Left renal pelvis (tissue), 4 donors: ENCODE measurements at regions not wholly inside any gene's neighbourhood (a gene's known extent, or its start where the extent isn't known, plus 50 kb on each side); places are given as distances from the start of the nearest gene placed in this dataset.
"Not testable (repeated sequence)": the region's sequence is repeated elsewhere in the genome, so short reads cannot be mapped to it uniquely, and the experiment has no call there.

Experiments
- DNase-seq, 4 donors: peaks; one replicate each; pipeline ENCODE4 v3.0.0-alpha.2; 2013; ENCODE audit warnings: low read depth in 4 of 4, low spot score in 3 of 4

DNA sequence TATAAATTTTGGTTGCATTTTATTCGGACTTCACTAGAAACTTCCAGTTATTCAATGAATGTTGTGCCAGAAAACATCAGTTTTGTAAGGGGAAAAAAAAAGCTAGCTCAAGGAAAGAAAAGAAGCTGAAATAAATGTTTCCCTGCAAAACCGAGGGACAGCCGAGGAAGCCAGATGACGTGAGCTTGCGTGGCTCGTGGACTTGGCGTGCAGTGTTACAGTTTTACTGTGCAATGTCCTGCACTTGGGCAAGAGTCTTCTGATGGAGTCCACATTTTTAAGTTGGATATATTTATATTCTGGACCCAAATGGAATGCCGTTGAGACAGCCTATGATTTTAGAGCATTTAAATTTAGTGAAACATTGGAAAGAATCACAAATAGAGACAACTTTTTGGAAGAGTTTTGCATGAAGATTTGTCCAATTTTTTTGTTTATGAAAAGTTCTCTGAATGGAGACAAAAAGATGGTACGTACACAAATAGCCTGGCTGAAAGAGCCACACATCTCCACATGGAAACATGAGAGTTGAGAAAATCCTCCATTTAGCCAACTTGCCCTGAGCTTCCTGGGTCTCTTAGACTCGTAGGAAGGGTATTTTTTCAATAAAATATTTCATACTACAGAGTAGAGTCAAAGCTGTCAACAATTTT is 210.5 kb downstream of the BANP start:
- not testable (repeated sequence) for DNase-seq

DNA sequence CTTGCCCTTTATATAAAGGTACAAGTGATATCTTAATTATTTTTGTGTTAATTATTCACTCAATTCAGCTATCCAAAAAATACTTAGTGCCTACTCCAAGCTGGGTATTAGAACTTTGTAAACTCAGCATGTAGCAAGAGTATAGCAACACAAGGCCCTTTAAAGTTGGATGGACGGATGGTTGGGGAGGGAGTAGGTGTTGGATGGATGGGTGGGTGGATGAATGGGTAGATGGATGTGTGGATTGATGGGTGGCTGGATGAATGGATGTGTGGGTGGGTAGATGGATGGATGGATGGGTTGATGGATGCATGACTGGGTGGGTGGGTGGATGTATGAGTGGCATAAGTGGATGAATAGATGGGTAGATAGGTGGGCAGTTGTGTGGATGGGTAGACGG is 211.5 kb downstream of the BANP start:
- DNase-seq: not testable (repeated sequence)

DNA sequence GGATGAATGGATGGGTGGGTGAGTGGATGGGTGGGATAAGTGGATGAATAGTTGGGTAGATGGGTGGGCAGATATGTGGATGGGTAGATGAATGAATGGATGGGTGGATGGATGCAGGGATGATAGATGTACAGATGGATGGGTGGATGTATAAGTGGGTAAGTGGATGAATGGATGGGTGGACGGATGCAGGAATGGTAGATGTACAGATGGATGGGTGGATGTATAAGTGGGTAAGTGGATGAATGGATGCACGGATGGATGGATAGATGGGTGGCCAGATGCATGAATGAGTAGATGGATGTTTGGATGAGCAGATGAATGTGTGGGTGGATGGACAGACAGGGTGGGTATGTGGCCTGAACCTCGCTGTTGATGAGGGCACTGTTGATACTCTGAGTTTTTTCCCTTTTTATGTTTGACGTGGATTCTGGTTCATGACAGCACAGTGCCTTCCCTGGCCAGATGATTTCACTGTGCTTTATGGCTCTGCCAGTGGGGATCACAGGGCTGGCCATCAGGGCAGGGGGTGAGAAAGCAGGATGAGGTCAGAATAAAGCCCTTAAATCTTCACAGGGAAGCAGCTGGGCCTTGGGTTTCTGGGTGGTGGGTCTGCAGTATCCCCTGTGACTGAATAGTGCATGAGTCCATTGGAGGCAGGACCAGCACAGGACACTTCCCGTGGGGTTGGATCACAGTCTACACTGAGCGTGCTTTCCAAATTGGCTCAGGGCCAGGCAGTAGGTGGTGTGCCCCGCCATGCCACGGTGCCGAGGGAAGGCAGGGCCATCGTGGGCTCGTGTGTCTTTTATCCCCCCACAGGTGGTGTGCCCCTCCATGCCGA is 213.2 kb downstream of the BANP start:
- DNase-seq: not testable (repeated sequence)

DNA sequence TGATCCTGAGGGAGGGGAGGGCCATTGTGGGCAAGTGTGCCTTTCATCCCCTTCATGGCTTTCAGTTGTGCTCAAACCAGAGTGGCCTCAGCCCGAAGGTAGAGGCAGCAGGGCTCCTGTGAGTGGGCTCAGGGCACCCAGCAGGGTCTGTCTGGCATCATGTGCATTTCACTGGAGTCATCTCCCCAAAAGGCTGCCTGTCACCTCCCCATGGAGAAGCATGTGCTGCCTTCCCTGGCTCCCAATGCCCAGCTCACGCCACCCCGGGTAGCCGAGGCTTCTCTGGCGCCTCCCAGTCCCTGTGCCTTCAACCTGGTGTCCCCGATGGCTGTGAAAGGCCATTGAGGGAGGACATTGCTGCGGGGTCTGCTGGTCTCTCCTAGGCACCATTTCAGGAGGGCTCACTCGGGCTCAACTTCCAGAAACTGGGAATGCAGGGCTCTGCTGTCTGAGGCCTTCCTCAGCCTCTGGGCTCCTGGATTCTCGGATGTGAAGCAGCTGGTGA is 213.9 kb downstream of the BANP start:
- not testable (repeated sequence) for DNase-seq

DNA sequence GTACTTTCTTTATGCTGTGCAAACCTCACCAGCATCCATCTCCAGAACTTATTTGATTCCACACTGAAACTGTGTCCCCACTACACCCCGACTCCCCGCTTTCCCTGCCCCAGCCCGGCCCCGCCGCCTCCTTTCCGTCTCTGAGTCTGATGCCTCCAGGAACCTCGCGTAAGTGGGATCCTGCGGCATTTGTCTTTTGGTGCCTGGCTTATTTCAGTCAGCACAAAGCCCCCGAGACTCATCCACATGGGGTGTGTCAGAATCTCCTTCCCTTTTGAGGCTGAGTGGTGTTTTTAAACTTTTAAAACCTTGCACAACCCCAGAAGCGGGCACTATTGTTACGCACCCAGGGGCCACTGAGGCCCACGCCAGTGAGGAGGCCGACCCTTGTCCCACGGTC is 214.4 kb downstream of the BANP start:
- not testable (repeated sequence) for DNase-seq

DNA sequence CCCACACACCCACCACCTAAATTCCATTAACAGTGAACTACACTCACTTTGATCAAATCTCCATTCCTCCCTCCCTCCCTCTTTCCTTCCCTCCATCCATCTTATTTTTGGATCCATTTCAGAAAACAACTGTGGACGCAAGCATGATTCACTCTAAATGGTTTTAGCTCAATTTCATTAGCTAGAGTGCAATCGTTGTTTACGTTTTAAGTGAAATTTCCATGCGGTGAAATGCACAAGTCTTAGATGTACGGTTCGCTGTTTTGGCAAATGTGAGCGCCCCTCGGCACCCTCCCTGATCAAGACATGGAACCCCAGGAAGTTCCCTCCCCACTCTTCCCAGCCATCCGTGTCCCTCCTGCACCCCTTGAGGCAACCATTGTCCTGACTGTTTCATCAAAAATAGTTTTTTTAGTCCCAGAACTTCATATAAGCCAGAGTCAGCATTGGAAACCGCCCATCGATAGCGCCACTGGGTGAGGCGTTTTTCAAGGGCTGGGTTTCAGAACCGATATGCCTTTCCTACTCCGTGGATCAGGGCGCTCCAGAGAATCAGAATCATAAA is 215.1 kb downstream of the BANP start:
- not testable (repeated sequence) for DNase-seq

DNA sequence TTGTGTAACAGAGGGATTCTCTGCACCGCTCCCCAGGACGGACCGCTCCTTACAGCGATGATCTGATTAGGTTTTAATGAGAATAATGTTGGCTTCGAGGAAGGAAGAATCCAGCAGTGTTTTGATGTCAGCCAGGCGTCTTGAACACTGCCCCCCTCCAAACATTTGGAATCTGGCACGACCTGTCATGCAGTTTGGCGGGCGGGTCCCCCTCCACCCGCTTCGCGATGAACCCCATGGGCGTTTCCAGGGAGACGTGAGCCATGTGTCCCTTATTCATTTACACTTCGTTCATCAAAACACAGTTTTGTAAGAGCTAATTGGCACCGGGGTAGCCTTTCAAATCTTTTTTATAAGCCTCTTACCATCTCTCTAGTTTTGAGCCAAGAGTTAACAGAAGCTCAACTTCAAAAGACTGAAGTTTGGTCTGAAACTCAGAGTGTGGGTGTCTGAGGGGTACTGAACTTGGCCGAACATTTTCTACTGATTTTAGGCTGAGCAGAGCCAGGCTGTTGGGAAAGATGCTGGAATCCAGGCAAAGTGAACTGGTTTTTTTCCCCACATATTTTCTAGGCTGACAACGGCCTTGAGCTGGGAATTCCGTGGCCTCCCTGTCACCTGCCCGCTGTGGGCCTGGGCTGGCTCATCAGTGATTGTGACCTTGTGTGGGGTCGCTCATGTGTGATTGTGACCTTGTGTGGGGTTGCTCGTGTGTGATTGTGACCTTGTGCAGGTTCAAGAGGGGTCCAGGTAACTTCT is 214.8 kb upstream of the ZNF469 start:
- DNase-seq: not testable (repeated sequence)

DNA sequence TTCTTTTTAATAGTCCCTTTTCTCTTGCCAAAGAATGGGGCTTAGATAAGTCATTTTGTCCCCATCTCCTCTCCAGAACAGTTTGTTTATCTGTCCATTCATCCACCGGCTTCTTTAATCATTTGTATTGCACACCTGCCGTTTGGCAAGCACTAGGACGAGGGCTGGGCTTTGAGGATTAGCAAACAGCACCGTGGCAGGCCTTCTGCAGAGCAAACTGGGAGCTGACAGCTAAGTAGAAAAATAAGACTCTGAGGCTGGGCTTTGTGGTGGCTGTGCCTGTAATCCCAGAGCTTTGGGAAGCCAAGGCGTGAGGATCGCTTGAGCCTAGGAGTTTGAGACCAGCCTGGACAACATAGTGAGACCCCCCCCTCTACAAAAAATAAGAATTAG is 214.2 kb upstream of the ZNF469 start:
- not testable (repeated sequence) for DNase-seq

DNA sequence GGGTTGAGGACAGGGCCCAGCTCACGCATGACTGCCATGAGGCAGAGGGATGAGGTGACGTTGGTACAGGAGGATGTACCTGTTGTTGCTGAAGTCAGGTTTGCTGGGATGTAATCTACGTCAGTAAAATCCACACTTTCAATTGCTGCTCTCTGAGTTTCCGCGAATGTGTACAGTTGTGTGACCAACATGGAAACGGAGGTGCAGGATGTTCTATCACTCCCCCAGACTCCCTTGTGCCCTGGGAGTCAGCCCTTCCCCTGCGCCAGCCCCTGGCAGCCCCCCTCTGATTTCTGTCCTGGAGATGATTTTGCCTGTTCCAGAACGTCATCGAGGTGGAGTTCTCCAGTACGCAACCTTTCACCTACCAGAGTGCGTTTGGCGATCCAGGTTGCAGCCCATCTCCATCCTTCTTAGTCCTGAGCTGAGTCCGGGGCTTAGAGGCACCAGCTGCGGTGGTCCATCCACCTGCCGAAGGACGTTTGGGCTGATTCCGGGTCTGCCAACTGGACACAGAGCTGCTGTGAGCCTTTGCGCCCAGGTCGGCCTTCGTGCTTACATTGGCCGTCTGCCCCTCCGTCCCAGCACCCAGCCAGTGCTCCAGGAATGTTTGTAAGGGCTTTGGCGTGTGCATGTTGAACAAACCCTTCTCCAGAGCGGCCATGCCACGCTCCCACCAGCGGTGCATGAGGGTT is 213.5 kb upstream of the ZNF469 start:
- DNase-seq: not testable (repeated sequence)

DNA sequence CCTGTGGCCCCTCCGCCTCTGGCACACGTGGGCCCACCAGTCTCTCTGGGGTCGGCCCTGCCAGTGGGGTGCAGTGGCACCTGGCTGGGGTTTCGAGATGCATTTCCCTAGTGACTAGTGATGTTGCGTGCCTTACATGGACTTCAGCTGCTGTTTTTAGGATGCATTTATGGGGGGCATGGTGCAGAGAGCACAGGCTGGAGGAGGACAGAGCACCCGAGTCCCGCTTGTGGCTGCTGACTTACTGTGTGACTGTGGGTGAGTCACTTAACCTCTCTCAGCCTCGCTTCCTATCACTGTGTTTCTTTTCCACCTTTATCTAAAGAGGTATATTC is 213.0 kb upstream of the ZNF469 start:
- DNase-seq: not testable (repeated sequence)

DNA sequence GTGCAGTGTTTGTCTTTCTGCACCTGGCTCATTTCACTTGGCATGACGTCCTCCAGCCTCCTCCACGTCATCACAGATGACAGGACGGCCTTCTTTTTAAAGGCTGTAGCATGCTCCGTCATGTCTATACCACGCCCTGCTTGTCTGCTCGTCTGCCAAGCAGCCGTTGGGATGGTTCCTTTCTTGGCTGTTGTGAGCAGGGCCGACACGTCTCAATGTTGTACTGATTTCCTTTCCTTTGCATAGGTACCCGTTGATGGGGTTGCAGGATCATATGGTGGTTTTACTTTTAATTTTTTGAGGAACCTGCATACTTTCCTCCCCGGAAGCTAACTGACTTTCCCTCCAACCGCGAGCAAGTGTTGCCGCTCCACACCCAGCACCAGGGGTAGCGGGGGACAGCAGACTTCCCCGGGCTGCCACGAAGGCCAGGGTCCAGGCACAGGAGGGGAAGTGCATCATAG is 212.2 kb upstream of the ZNF469 start:
- no peak for DNase-seq

DNA sequence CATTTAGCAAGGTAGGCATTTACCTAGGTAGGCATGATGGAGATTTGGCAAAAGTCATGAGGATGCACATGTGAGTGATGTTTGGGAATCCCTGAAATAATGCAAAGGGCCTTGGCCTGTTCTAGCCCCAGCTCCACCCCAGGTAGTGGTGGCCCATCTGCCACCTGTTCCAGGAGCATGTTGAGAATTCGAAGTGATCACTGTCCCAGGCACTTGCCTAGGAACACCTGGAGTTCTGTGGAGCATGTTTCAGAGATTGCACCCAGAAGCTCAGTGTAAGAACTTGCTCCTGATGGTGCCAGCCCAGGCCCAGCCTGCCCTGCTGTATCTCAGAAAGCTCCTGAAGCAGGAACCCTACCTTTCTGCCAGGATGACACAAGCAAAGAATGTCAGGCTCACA is 211.6 kb upstream of the ZNF469 start:
- not testable (repeated sequence) for DNase-seq

DNA sequence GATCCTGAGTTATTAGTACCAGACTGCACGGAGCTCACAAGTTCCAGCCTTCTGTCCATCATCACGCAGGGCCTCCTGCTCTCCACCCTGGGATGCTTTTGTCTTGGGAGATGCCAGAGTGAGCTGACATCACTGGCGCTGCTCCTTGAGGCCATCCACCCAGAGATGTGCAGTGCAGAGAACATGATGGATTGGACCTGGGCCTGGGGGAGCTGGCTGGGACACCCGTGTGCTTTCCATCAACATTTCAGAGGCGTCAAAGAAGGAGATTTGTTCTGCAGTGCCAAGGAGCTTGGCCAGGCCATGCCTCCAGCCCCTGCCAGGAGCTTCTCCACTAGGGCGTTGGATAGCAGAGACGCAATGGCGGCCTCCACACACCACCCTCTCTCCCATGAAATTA is 206.6 kb upstream of the ZNF469 start:
- not testable (repeated sequence) for DNase-seq

DNA sequence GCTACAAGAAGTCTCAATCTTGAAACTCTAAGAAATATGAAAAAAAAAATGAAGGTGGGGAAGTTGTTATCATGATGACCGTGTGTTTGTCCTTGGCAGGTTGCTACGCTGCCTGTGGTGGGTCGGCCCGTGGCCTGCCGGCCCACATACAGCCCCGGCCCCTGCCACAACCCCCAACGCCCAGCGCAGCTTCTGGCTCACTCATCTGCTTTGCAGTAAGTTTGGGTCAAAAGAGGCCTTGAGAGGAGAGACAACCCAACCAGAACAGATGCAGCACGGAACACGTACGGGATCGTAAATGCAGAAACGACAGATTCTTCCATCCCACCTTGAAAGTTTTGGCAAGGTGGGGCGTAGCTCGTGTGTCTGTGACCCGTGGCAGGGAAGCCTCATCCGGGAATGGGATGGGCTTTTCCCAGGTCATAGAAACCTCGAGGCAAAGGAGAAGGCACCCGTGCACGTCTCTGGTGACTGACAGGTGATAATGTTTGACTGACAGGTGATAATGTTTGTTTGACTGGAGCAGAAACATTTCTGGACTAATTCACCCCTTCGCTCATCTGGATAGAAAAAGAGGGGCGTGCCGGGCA is 206.1 kb upstream of the ZNF469 start:
- not testable (repeated sequence) for DNase-seq

DNA sequence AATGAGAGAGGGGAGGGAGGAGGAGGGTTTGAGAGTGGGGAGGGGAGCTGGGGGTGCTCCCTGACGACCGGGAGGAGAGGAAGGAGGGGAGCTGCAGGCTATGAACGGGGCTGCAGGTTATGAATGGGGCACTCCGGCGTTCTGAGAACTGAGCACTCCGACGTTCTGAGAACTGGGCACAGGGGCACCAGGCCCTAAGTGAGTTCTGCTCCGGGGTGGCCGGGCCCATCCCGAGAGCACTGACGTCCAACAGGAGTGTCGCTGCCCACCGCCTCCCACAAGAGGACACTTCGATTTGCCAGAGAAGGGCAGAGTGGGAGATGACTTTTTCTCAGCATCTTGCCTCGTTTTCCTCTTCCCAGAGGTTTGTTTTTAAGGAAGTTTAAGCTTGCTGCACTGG is 204.5 kb upstream of the ZNF469 start:
- DNase-seq: not testable (repeated sequence)

DNA sequence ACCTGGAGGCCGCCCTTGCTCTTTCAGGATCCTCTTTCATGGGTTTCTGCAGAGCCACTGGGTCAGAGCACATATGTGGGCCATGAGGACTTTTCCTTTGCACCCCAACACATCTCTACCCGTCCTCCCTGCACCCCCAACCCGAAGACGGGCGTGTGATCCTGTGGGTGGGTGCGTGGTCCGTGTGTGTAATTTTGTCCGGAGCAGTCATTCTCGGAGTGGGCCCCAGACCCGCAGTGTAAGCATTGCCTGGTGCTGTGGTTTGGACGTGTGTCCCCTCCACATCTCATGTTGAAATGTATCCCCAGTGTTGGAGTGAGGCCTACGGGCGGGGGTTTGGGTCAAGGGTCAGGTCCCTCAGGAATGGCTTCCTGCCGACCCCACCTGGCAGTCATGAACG is 203.9 kb upstream of the ZNF469 start:
- DNase-seq: not testable (repeated sequence)

DNA sequence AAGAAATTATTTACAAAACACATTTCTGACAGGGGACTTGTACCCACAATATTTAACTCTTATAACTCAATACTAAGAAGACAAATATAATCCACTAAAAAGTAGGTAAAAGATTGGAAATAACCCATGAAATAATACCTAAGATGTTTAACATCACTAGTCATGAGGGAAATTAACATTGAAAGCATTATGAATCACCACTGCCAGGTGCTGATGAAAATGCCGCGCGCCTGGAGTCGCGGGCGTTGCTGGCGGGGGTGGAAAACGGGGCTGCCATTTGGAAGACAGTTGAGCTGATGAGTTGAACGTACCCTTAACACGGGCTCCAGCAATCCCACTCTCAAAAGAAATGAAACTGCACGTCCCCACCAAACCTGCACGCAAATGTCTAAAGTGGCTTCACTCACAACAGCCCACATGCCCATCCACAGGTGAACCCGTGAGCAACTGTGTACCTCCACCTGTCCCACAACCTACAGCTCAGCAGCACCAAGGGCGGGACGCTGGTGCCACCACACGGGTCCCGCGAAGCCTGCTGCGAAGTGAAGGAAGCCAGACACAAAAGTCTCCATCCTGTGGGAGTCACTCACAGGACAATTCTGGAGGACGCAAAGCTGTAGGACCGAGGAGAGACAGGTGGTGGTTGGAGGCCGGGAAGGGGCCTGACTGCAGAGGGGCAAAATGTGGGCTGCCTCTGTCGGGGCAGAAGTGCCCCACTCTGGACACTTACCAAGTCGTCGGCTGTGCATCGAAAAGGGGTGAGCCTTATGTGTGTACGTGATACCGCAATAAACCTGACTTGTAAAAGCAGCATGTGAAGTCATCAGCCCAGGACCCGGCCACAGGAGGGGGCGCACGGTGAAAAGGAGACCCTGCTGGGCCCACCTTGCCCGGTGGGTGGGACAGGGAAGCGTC is 199.5 kb upstream of the ZNF469 start:
- not testable (repeated sequence) for DNase-seq

DNA sequence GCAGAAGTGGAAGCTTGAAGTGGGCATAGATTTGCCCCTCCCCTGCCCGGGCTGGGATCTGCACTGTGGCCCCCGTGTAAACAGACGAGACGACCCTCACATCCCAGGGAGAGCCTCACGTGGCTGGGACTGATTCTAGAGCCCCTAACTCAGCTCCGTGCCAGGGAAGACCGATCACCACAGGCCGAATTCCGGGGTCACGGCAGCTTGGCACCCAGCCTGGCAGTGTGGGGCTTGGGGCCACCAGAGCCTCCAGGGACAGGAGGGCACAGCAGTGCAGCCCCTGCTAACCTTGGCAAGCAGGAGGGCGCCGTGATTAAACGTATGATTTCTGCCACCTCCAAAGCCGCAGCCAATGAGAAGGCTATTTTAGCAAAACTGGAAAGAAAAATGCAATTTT is 198.7 kb upstream of the ZNF469 start:
- DNase-seq: not testable (repeated sequence)
